K562 (cell line): ENCODE measurements at regions not wholly inside any gene's neighbourhood (a gene's known extent, or its start where the extent isn't known, plus 50 kb on each side); places are given as distances from the start of the nearest gene placed in this dataset.

Experiments used
- ATAC-seq: fragments of 200-7000 bp; cut with Tn5 transposase; 3 replicates; pipeline ENCODE4 v1.9.1; 2020; ENCODE audit warnings: moderate library complexity
- BruUV-seq: library from RNA; stranded (reverse); fragments of 400-500 nt; replicated peaks from 2 replicates; lab custom pipeline; 2021; lab: Mats Ljungman, UMichigan
- CTCF ChIA-PET: fragments of 300-600 bp; formaldehyde crosslinking; extraction: SDS; loops from one replicate; lab custom pipeline; 2021; ENCODE audit warnings: low intra/inter-chr PET ratio; lab: Yijun Ruan, JAX
- POLR2A ChIA-PET: fragments of 300-600, 350-650 bp; sonication (Branson Sonifier 250); formaldehyde crosslinking; extraction: SDS; loops from one replicate; lab custom pipeline; 2021; ENCODE audit warnings: antibody characterized with exemption, inconsistent platforms; lab: Yijun Ruan, JAX
- DNase-seq, 4 experiments: peaks; one replicate each; pipeline versions ENCODE4 v3.0.0 to v3.0.0-alpha.2; 2011 to 2018; ENCODE audit warnings: low spot score in 3 of 4, mixed read lengths in 3 of 4; ENCODE audit errors: extremely low read depth in 1 of 4
- FAIRE-seq: peaks from 2 replicates; lab custom pipeline; 2011; peaks lifted over from hg19 to GRCh38; lab: Jason Lieb, UNC
- H2AFZ ChIP-seq: 2 replicates; pipeline ENCODE4 v1.6.0; 2011; ENCODE audit warnings: low read depth, low read length, control low read depth, inconsistent platforms
- H3K27ac ChIP-seq: fragments of 200-600 bp; 3 replicates; pipeline ENCODE4 v1.8.0; 2011; ENCODE audit warnings: low read depth, mild to moderate bottlenecking, control low read depth, inconsistent platforms, low read length, moderate library complexity, mixed read lengths; ENCODE audit errors: extremely low read depth
- H3K27me3 ChIP-seq, 2 experiments: fragments of 300-600 bp in 1 of 2; 2 replicates in 1 of 2; 3 replicates in 1 of 2; pipeline versions ENCODE4 v1.6.0 to v1.8.0; 2011; ENCODE audit warnings: inconsistent platforms in 2 of 2, low read length in 2 of 2, mild to moderate bottlenecking in 1 of 2, mixed read lengths in 1 of 2, moderate library complexity in 1 of 2; ENCODE audit not compliant: control insufficient read depth in 2 of 2, insufficient read depth in 2 of 2
- H3K36me3 ChIP-seq: fragments of 300-600 bp; 3 replicates; pipeline ENCODE4 v1.8.0; 2011; ENCODE audit warnings: mild to moderate bottlenecking, low read length, inconsistent platforms; ENCODE audit not compliant: control insufficient read depth, insufficient read depth
- H3K4me1 ChIP-seq, 2 experiments: fragments of 200-600 bp in 1 of 2; replicated peaks in 1 of 2; 2 replicates in 1 of 2; 3 replicates in 1 of 2; pipeline versions ENCODE4 v1.5.1 to v1.8.0; 2011; ENCODE audit warnings: inconsistent platforms in 2 of 2, low read length in 2 of 2, mild to moderate bottlenecking in 1 of 2, mixed read lengths in 1 of 2, moderate library complexity in 1 of 2; ENCODE audit not compliant: control insufficient read depth in 2 of 2, insufficient read depth in 2 of 2
- H3K4me2 ChIP-seq: 2 replicates; pipeline ENCODE4 v1.6.1; 2011; ENCODE audit warnings: low read length, control low read depth, inconsistent platforms, mixed read lengths; ENCODE audit not compliant: insufficient read depth
- H3K4me3 ChIP-seq: fragments of 200-600 bp; sonication (generic), shearing (Covaris generic); 2 replicates; pipeline ENCODE4 v1.5.1; 2016; ENCODE audit warnings: control low read depth, inconsistent platforms
- H3K79me2 ChIP-seq: fragments of 200-600 bp; 3 replicates; pipeline ENCODE4 v1.8.0; 2011; ENCODE audit warnings: low read length, inconsistent platforms; ENCODE audit not compliant: control insufficient read depth, insufficient read depth
- H3K9ac ChIP-seq, 2 experiments: 2 replicates each; pipeline versions ENCODE4 v1.6.0 to v1.6.1; 2011; ENCODE audit warnings: low read depth in 2 of 2, low read length in 2 of 2, control low read depth in 1 of 2, inconsistent platforms in 1 of 2, mild to moderate bottlenecking in 1 of 2, mixed read lengths in 1 of 2; ENCODE audit not compliant: insufficient read depth in 1 of 2
- H3K9me1 ChIP-seq: one replicate; pipeline ENCODE4 v1.6.0; 2011; ENCODE audit warnings: inconsistent platforms, mild to moderate bottlenecking, low read length, moderate library complexity; ENCODE audit not compliant: control insufficient read depth, insufficient read depth
- H3K9me3 ChIP-seq: replicated peaks from 2 replicates; pipeline ENCODE4 v1.5.1; 2011; ENCODE audit warnings: low read depth, low read length, inconsistent platforms; ENCODE audit not compliant: control insufficient read depth, insufficient read depth
- H4K20me1 ChIP-seq: replicated peaks from 2 replicates; pipeline ENCODE4 v1.6.1; 2011; ENCODE audit warnings: low read length, inconsistent platforms, mixed read lengths; ENCODE audit not compliant: control insufficient read depth, insufficient read depth
- ATF6 ChIP-seq: sonication (generic); formaldehyde crosslinking; IDR thresholded peaks from 2 replicates; pipeline ENCODE4 v1.4.0; 2020; ENCODE audit warnings: mild to moderate bottlenecking, missing genetic modification reagents
- BDP1 ChIP-seq: IDR thresholded peaks from 3 replicates; pipeline ENCODE4 v1.6.1; 2011; ENCODE audit not compliant: insufficient read length, insufficient read depth
- DNMT1 ChIP-seq: fragments of 450-650 bp; IDR thresholded peaks from 2 replicates; pipeline ENCODE4 v1.6.1; 2016; ENCODE audit warnings: antibody characterized with exemption, mild to moderate bottlenecking
- HDAC1 ChIP-seq, 2 experiments: fragments of 450-650 bp; IDR thresholded peaks; 2 replicates each; pipeline ENCODE4 v1.6.1; 2016 to 2017; ENCODE audit warnings: inconsistent platforms in 1 of 2, mild to moderate bottlenecking in 1 of 2, moderate library complexity in 1 of 2
- IRF9 ChIP-seq: fragments of 450-650 bp; IDR thresholded peaks from 2 replicates; pipeline ENCODE4 v1.6.1; 2016; ENCODE audit warnings: missing biosample characterization, missing genetic modification characterization
- LARP7 ChIP-seq: fragments of 450-650 bp; IDR thresholded peaks from 2 replicates; pipeline ENCODE4 v1.6.1; 2016
- MTA2 ChIP-seq: fragments of 450-650 bp; IDR thresholded peaks from 2 replicates; pipeline ENCODE4 v1.6.1; 2016; ENCODE audit warnings: low read depth
- SNRNP70 ChIP-seq: fragments of 200-400 bp; formaldehyde crosslinking; optimal IDR thresholded peaks from 2 replicates; pipeline ENCODE3; 2017; ENCODE audit warnings: low read depth, low read length
- STAG1 ChIP-seq: sonication (generic); formaldehyde crosslinking; IDR thresholded peaks from 2 replicates; pipeline ENCODE4 v1.5.0; 2020; ENCODE audit warnings: missing genetic modification reagents, borderline replicate concordance
- WGBS: fragments of 100-300 bp; shearing (Covaris generic); methylation state at CpG from one replicate; pipeline ENCODE4 v1.1.6; 2016; ENCODE audit warnings: low coverage, mixed read lengths; ENCODE audit not compliant: insufficient coverage; ENCODE audit errors: missing lambda C conversion rate; 5-methylcytosine and 5-hydroxymethylcytosine counted together
- in situ Hi-C: fragments of 300-500 bp; cut with MboI; formaldehyde crosslinking; loops from 4 replicates; pipeline ENCODE4 v1.15.0; 2018; ENCODE audit warnings: inconsistent platforms, mixed read lengths
- intact Hi-C: fragments of 100-400 bp; cut with micrococcal nuclease; formaldehyde crosslinking; loops from 2 replicates; pipeline ENCODE4 v1.14.2; 2022
- TF ChIP-seq, protein P1 (sequence below): fragments of 200-800 bp; sonication (Bioruptor generic); IDR thresholded peaks from 2 replicates; pipeline ENCODE4 v1.6.1; 2017; ENCODE audit warnings: missing genetic modification characterization, missing compliant biosample characterization
- TF ChIP-seq, protein P2 (sequence below): fragments of 250-450 bp; sonication (Bioruptor Pico); IDR thresholded peaks from 2 replicates; pipeline ENCODE4 v1.5.0; 2021; ENCODE audit warnings: mild to moderate bottlenecking, borderline replicate concordance

DNA sequence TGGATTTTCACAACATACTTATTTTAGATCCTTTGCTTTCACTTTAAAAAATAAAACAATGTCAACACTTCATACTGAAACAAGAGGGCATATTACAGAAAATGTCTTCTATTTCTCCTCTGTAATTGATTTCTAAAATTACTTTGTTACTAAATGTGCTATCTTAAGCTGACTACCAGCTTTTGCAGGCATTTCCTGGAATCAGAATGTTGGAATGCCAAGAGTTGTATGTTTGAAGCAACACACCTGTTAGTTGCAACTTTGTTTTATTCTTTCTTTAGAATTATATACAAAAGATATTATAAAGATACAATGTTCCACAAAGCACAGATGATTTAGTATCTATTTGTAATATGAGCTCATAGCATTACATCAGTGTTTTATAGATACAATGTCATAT is 62.5 kb upstream of the TMEM170B start (continued):
- TF ChIP-seq SNRNP70, result no peak
- no peak for TF ChIP-seq IRF9 (tag)

- no TSS peak for BruUV-seq
- CTCF ChIA-PET, result no interaction called here
- FAIRE-seq, result no peak
- TF ChIP-seq DNMT1, result no peak
- no peak for TF ChIP-seq ATF6 (CRISPR knock-in tag)
- TF ChIP-seq MTA2, result no peak
- TF ChIP-seq LARP7, result no peak
- TF ChIP-seq HDAC1 (IDR thresholded peaks at IDR 0.05), result no peak
- no peak for TF ChIP-seq STAG1 (CRISPR knock-in tag)
- TF ChIP-seq, protein P1, sequence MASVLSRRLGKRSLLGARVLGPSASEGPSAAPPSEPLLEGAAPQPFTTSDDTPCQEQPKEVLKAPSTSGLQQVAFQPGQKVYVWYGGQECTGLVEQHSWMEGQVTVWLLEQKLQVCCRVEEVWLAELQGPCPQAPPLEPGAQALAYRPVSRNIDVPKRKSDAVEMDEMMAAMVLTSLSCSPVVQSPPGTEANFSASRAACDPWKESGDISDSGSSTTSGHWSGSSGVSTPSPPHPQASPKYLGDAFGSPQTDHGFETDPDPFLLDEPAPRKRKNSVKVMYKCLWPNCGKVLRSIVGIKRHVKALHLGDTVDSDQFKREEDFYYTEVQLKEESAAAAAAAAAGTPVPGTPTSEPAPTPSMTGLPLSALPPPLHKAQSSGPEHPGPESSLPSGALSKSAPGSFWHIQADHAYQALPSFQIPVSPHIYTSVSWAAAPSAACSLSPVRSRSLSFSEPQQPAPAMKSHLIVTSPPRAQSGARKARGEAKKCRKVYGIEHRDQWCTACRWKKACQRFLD (CRISPR knock-in tag), result no peak
- TF ChIP-seq BDP1, result no peak
- TF ChIP-seq, protein P2, sequence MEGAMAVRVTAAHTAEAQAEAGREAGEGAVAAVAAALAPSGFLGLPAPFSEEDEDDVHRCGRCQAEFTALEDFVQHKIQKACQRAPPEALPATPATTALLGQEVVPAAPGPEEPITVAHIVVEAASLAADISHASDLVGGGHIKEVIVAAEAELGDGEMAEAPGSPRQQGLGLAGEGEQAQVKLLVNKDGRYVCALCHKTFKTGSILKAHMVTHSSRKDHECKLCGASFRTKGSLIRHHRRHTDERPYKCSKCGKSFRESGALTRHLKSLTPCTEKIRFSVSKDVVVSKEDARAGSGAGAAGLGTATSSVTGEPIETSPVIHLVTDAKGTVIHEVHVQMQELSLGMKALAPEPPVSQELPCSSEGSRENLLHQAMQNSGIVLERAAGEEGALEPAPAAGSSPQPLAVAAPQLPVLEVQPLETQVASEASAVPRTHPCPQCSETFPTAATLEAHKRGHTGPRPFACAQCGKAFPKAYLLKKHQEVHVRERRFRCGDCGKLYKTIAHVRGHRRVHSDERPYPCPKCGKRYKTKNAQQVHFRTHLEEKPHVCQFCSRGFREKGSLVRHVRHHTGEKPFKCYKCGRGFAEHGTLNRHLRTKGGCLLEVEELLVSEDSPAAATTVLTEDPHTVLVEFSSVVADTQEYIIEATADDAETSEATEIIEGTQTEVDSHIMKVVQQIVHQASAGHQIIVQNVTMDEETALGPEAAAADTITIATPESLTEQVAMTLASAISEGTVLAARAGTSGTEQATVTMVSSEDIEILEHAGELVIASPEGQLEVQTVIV, result no peak
Observed at GRCh38 chr6:11473008-11473740, 64.4 kb upstream of the TMEM170B start.

More at GRCh38 chr6:11473008-11473740, 64.4 kb upstream of the TMEM170B start:
- no peak overlapping the region for H2AFZ ChIP-seq
- no peaks in the 10 kb centered on the region for H3K79me2 ChIP-seq
- ATAC-seq (no peak), DNase-seq (no peak)
- POLR2A ChIA-PET, result no interaction called here
- no peak overlapping the region for H3K27ac ChIP-seq
- in situ Hi-C loops, result no loop called here
- no peaks in the 10 kb centered on the region for H3K9me1 ChIP-seq
- H3K4me1 ChIP-seq, result no peaks in the 10 kb centered on the region
- H3K36me3 ChIP-seq, result no peaks in the 10 kb centered on the region
- no peaks in the 10 kb centered on the region for H4K20me1 ChIP-seq
- no peaks in the 10 kb centered on the region for H3K9me3 ChIP-seq
- intact Hi-C loops, result no loop called here
- WGBS, result under 1% methylated on average over 16 of the region's 16 CpGs
- no peak overlapping the region for H3K4me2 ChIP-seq
- H3K9ac ChIP-seq, result no peak overlapping the region
- H3K4me3 ChIP-seq, result no peak overlapping the region
- peaks cover 3 to 12% of the 10 kb centered on the region in 2 experiments for H3K27me3 ChIP-seq
